Heart right ventricle (tissue), 16 donors: ENCODE measurements at regions not wholly inside any gene's neighbourhood (a gene's known extent, or its start where the extent isn't known, plus 50 kb on each side); places are given as distances from the start of the nearest gene placed in this dataset.
"Not testable (repeated sequence)": the region's sequence is repeated elsewhere in the genome, so short reads cannot be mapped to it uniquely, and the experiment has no call there.

ENCODE experiments used
- ATAC-seq, 8 donors: fragments of 200-7000 bp; cut with Tn5 transposase; one replicate each; pipeline ENCODE4 v1.9.1; 2020; ENCODE audit warnings: mild to moderate bottlenecking in 8 of 8, moderate library complexity in 8 of 8, moderate number of reproducible peaks in 1 of 8
- DNase-seq, 2 donors: peaks; one replicate each; pipeline ENCODE4 v3.0.0-alpha.2; 2020
- H3K27ac ChIP-seq, 10 donors: fragments of 200-600 bp; sonication (generic) in 2 of 10; one replicate each; pipeline versions ENCODE4 v1.5.0 to v1.8.0; 2020 to 2022; ENCODE audit warnings: mild to moderate bottlenecking in 3 of 10
- H3K27me3 ChIP-seq, 7 donors: fragments of 200-600 bp; one replicate each; pipeline ENCODE4 v1.8.0; 2021 to 2022; ENCODE audit warnings: mild to moderate bottlenecking in 2 of 7
- H3K36me3 ChIP-seq, 9 donors: fragments of 200-600 bp; sonication (generic) in 1 of 9; one replicate each; pipeline versions ENCODE4 v1.5.0 to v1.8.0; 2020 to 2022; ENCODE audit warnings: mild to moderate bottlenecking in 2 of 9
- H3K4me1 ChIP-seq, 9 donors: fragments of 200-600 bp; sonication (generic) in 1 of 9; one replicate each; pipeline versions ENCODE4 v1.5.0 to v1.8.0; 2020 to 2022; ENCODE audit warnings: mild to moderate bottlenecking in 4 of 9
- H3K4me3 ChIP-seq, 10 donors: fragments of 200-600 bp; sonication (generic) in 2 of 10; one replicate each; pipeline versions ENCODE4 v1.5.0 to v1.8.0; 2020 to 2022; ENCODE audit warnings: mild to moderate bottlenecking in 7 of 10, moderate library complexity in 2 of 10
- H3K9me3 ChIP-seq, 11 donors: fragments of 200-600 bp in 10 of 11; sonication (generic) in 2 of 11; one replicate each; pipeline versions ENCODE4 v1.5.0 to v1.8.0; 2013 to 2022; ENCODE audit warnings: mild to moderate bottlenecking in 2 of 11, control low read depth in 1 of 11, moderate library complexity in 1 of 11
- WGBS, 2 donors: extraction: QIAGEN DNeasy Blood & Tissue Kit; methylation state at CpG; one replicate each; pipeline ENCODE4 v1.1.7; 2013; ENCODE audit warnings: inconsistent platforms in 1 of 2; 5-methylcytosine and 5-hydroxymethylcytosine counted together
- intact Hi-C, 10 donors: fragments of 100-400 bp; cut with DNase I; formaldehyde crosslinking; loops; one replicate each; pipeline versions ENCODE4 v1.11.1 to v1.14.2; 2022
- TF ChIP-seq, protein P1 (sequence below), 9 donors: fragments of 200-600 bp; sonication (generic) in 2 of 9; IDR thresholded peaks; one replicate each; pipeline versions ENCODE4 v1.5.0 to v1.8.0; 2021 to 2022; ENCODE audit warnings: antibody characterized with exemption in 9 of 9, mild to moderate bottlenecking in 5 of 9, moderate library complexity in 1 of 9
- donor health status: Arrhythmogenic right ventricular cardiomyopathy.
- donor health status: ischemic (EF 13 %, LVEDD 7.1; RV severe dilation, severe dysfunction).
- donor health status: healthy with polysubstance abuse.
- donor health status: DM: no; HTN: yes; CAD: no.
- donor health status: DM: no; HTN: no; CAD: no.
- donor health status: ischemic (EF 25% LVEDD 6.9; RV normal size, moderate dysfunction).
- donor health status: ischemic (EF 25% LVEDD 5.7; RV mildly dilated, moderate dysfunction).
- donor health status: healthy.
- donor health status: DM: yes; HTN: yes; CAD: no.
- donor health status: Ischemic cardiomyopathy.
- donor health status: ischemic (EF 35%, LVEDD 5.7; RV mildly dilated, moderate dysfunction).
- donor health status: nonischemic (EF 11% LVEDD 7.7; RV severe dilation, severe dysfunction).
- donor health status: DM: yes; HTN: yes; CAD: no.
- donor health status: PGD.
- donor health status: ischemic (EF 29% LVEDD 5.4; RV normal size, mild dysfunction).
- donor health status: nonischemic (EF 23%, LVEDD 6.1; RV moderate dilation, normal function).

DNA sequence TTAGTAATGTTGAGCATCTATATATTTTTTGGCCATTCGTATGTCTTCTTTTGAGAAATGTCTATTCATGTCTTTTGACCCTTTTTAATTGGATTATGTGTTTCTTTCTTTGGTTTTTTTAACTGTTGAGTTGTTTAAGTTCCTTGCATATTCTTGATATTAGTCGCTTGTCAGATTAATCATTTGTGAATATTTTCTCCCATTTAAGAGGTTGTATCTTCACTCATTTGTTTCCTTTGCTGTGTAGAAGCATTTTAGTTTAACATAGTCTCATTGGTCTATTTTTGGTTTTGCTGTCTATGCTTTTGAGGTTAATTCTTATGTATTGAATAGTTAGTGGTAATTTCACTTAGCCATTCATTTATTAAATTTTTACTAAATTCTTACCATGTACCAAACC lies 283.8 kb downstream of the ZPLD1 start:
- WGBS, 2 donors = 82 to 88% methylated on average over 2 of the region's 2 CpGs
- no peak for DNase-seq
- Histone ChIP-seq H3K27me3 (no peaks in the 10 kb centered on the region), H3K36me3 (no peaks in the 10 kb centered on the region), H3K4me3 (no peak overlapping the region), H3K27ac (no peak overlapping the region), H3K4me1 (peaks cover 0 to 3% (median 0%) of the 10 kb centered on the region in 9 donors), H3K9me3 (peaks cover 0 to 3% (median 0%) of the 10 kb centered on the region in 11 donors)
- ATAC-seq = no peak
- TF ChIP-seq, protein P1, sequence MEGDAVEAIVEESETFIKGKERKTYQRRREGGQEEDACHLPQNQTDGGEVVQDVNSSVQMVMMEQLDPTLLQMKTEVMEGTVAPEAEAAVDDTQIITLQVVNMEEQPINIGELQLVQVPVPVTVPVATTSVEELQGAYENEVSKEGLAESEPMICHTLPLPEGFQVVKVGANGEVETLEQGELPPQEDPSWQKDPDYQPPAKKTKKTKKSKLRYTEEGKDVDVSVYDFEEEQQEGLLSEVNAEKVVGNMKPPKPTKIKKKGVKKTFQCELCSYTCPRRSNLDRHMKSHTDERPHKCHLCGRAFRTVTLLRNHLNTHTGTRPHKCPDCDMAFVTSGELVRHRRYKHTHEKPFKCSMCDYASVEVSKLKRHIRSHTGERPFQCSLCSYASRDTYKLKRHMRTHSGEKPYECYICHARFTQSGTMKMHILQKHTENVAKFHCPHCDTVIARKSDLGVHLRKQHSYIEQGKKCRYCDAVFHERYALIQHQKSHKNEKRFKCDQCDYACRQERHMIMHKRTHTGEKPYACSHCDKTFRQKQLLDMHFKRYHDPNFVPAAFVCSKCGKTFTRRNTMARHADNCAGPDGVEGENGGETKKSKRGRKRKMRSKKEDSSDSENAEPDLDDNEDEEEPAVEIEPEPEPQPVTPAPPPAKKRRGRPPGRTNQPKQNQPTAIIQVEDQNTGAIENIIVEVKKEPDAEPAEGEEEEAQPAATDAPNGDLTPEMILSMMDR (IDR thresholded peaks at IDR 0.05) = no peak
- intact Hi-C loops = no loop called here

DNA sequence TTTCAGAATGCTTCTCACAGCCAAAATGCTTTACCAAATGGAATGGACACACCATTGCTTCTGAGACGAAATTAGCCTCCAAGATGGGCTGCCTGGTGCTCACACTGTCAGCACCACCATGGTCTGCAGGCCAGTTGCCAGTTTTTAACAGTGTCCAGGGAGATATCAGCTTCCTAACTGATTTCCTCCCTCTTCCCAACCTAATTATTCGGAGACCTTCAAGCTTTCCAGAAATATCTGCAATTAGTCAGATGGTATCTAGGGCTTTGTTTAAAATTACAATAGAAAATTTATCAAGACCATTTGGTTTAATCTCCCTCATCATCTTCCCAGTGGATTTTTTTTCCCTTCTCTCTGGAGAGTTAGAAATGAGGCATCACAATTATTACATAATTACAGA lies 287.5 kb downstream of the ZPLD1 start:
- TF ChIP-seq, protein P1 (IDR thresholded peaks at IDR 0.05) = no peak
- intact Hi-C loops = no loop called here
- Histone ChIP-seq H3K4me3 (no peak overlapping the region), H3K27me3 (no peaks in the 10 kb centered on the region), H3K27ac (no peak overlapping the region), H3K4me1 (peaks cover 0 to 3% (median 0%) of the 10 kb centered on the region in 9 donors), H3K9me3 (peaks cover 0 to 3% (median 0%) of the 10 kb centered on the region in 11 donors), H3K36me3 (no peaks in the 10 kb centered on the region)
- ATAC-seq (no peak), DNase-seq (no peak)
- WGBS, 2 donors = 5 to 12% methylated on average over 2 of the region's 2 CpGs

DNA sequence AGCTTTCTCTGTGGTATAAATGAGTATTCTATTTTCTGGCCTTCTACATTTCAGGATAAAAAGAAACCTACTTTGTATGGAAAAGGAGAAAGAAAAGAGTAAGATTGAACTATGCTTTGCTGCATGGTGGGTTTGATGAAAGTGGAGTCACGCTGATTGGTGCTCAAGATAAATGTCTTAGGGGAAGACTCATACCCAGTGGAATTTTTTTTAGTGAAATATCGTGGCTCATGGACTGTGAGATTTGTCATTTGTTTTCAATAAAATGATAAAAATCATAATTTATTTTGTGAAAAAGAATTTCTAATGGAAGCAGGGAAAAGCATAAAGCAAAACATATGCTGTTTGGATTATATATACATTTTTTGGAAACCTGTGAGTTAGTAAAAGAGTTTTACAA lies 292.5 kb downstream of the ZPLD1 start:
- Histone ChIP-seq H3K4me3 (no peak overlapping the region), H3K36me3 (no peaks in the 10 kb centered on the region), H3K27ac (no peak overlapping the region), H3K4me1 (peaks cover 0 to under 1% (median 0%) of the 10 kb centered on the region in 9 donors), H3K27me3 (no peaks in the 10 kb centered on the region), H3K9me3 (no peaks in the 10 kb centered on the region)
- no peak for ATAC-seq
- intact Hi-C loops = no loop called here
- DNase-seq = no peak
- TF ChIP-seq, protein P1 (IDR thresholded peaks at IDR 0.05) = no peak
- 75 to 80% methylated on average over 2 of the region's 2 CpGs for WGBS, 2 donors

- H3K9me3 ChIP-seq, H3K27me3 ChIP-seq, ATAC-seq, H3K27ac ChIP-seq, H3K4me3 ChIP-seq, H3K36me3 ChIP-seq, DNase-seq: not testable (repeated sequence)
- 91 to 94% methylated on average over 12 of the region's 12 CpGs for WGBS, 2 donors
- intact Hi-C loops = loop anchor here in 1 of 10 donors (10.0 kb wide), 1 partner anchor 58 kb away; no protein-coding TSS in a partner anchor
- H3K4me1 ChIP-seq = peaks cover 0 to 18% (median 3%) of the 10 kb centered on the region in 9 donors
Measured at GRCh38 chr3:102732581-102732980, 297.8 kb downstream of the ZPLD1 start.

GRCh38 chr3:102733791-102734563 lies 299.2 kb downstream of the ZPLD1 start:
- H3K36me3 ChIP-seq = no peaks in the 10 kb centered on the region
- ATAC-seq = no peak
- TF ChIP-seq, protein P1 (IDR thresholded peaks at IDR 0.05) = no peak
- WGBS, 2 donors = 50 to 53% methylated on average over 5 of the region's 5 CpGs
- no peak overlapping the region for H3K27ac ChIP-seq
- peaks cover 0 to 18% (median 3%) of the 10 kb centered on the region in 9 donors for H3K4me1 ChIP-seq
- intact Hi-C loops = loop anchor here in 1 of 10 donors (10.0 kb wide), 1 partner anchor 59 kb away; no protein-coding TSS in a partner anchor
- DNase-seq = no peak
- H3K27me3 ChIP-seq = no peaks in the 10 kb centered on the region
- H3K9me3 ChIP-seq = no peaks in the 10 kb centered on the region
- no peak overlapping the region for H3K4me3 ChIP-seq
